OCI-LY3 (cell line): ENCODE measurements at regions not wholly inside any gene's neighbourhood (a gene's known extent, or its start where the extent isn't known, plus 50 kb on each side); places are given as distances from the start of the nearest gene placed in this dataset.

Experiments
- EZH2phosphoT487 ChIP-seq: fragments of 200-600 bp; shearing (Covaris generic); IDR thresholded peaks from 2 replicates; pipeline ENCODE4 v1.6.1; 2018; ENCODE audit warnings: antibody characterized with exemption, mixed run types, low read depth
- TF ChIP-seq, protein P1 (sequence below): fragments of 200-600, 300-600 bp; sonication (generic); IDR thresholded peaks from 2 replicates; pipeline ENCODE4 v1.5.1; 2014; ENCODE audit warnings: antibody characterized with exemption, low read length, low read depth

- TF ChIP-seq, protein P1, sequence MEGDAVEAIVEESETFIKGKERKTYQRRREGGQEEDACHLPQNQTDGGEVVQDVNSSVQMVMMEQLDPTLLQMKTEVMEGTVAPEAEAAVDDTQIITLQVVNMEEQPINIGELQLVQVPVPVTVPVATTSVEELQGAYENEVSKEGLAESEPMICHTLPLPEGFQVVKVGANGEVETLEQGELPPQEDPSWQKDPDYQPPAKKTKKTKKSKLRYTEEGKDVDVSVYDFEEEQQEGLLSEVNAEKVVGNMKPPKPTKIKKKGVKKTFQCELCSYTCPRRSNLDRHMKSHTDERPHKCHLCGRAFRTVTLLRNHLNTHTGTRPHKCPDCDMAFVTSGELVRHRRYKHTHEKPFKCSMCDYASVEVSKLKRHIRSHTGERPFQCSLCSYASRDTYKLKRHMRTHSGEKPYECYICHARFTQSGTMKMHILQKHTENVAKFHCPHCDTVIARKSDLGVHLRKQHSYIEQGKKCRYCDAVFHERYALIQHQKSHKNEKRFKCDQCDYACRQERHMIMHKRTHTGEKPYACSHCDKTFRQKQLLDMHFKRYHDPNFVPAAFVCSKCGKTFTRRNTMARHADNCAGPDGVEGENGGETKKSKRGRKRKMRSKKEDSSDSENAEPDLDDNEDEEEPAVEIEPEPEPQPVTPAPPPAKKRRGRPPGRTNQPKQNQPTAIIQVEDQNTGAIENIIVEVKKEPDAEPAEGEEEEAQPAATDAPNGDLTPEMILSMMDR: no peak
- TF ChIP-seq EZH2phosphoT487: no peak
Measured at GRCh38 chrX:28042826-28043564, 61.7 kb upstream of the DCAF8L1 start.
